CD4-positive, alpha-beta T cell (primary cell): ENCODE measurements at regions not wholly inside any gene's neighbourhood (a gene's known extent, or its start where the extent isn't known, plus 50 kb on each side); places are given as distances from the start of the nearest gene placed in this dataset.

Experiments
- ATAC-seq: fragments of 200-7000 bp; cut with Tn5 transposase; one replicate; pipeline ENCODE4 v1.10.0; 2022; ENCODE audit warnings: mild to moderate bottlenecking; ENCODE audit not compliant: poor library complexity
- CTCF ChIA-PET: fragments of 350-600 bp; sonication (Branson Sonifier 250); formaldehyde crosslinking; loops from one replicate; lab custom pipeline; 2021; ENCODE audit warnings: antibody characterized with exemption, inconsistent platforms; lab: Charles Lee
- POLR2A ChIA-PET: fragments of 350-600 bp; sonication (Branson Sonifier 250); formaldehyde crosslinking; loops from one replicate; lab custom pipeline; 2021; ENCODE audit warnings: antibody characterized with exemption, inconsistent platforms; lab: Charles Lee
- DNase-seq, 14 experiments: peaks; one replicate each; pipeline ENCODE4 v3.0.0-alpha.2; 2013 to 2020; ENCODE audit warnings: mixed read lengths in 2 of 14
- H3K27ac ChIP-seq, 2 donors: one replicate each; pipeline versions ENCODE4 v1.5.1 to v1.7.0; 2013; ENCODE audit warnings: low read length in 2 of 2, low read depth in 1 of 2, mild to moderate bottlenecking in 1 of 2
- H3K27me3 ChIP-seq, 2 experiments: 1 replicate in 1 of 2; 2 replicates in 1 of 2; pipeline versions ENCODE4 v1.6.1 to v1.7.0; 2013; ENCODE audit warnings: low read length in 2 of 2, control low read depth in 1 of 2, mild to moderate bottlenecking in 1 of 2, moderate library complexity in 1 of 2; ENCODE audit not compliant: insufficient read depth in 2 of 2, control insufficient read depth in 1 of 2
- H3K36me3 ChIP-seq: one replicate; pipeline ENCODE4 v1.6.1; 2013; ENCODE audit warnings: low read length, control low read depth; ENCODE audit not compliant: insufficient read depth
- H3K4me1 ChIP-seq: one replicate; pipeline ENCODE4 v1.6.1; 2013; ENCODE audit warnings: low read length, control low read depth; ENCODE audit not compliant: insufficient read depth
- H3K4me3 ChIP-seq: one replicate; pipeline ENCODE4 v1.5.1; 2013; ENCODE audit warnings: mild to moderate bottlenecking, low read length, moderate library complexity
- H3K9me3 ChIP-seq, 2 experiments: 1 replicate in 1 of 2; 2 replicates in 1 of 2; pipeline versions ENCODE4 v1.6.1 to v1.7.0; 2013; ENCODE audit warnings: low read length in 2 of 2, mild to moderate bottlenecking in 2 of 2, control low read depth in 1 of 2, moderate library complexity in 1 of 2; ENCODE audit not compliant: control insufficient read depth in 1 of 2, insufficient read depth in 1 of 2
- H3K27ac Mint-ChIP-seq: one replicate; pipeline ENCODE4 v1.8.0; 2020; ENCODE audit warnings: mixed read lengths
- H3K27me3 Mint-ChIP-seq: one replicate; pipeline ENCODE4 v1.8.0; 2021; ENCODE audit warnings: mixed read lengths
- H3K36me3 Mint-ChIP-seq: one replicate; pipeline ENCODE4 v1.8.0; 2021; ENCODE audit warnings: low read depth, mixed read lengths
- H3K4me1 Mint-ChIP-seq: one replicate; pipeline ENCODE4 v1.8.0; 2021; ENCODE audit warnings: low read depth, mixed read lengths
- H3K4me3 Mint-ChIP-seq: one replicate; pipeline ENCODE4 v1.8.0; 2020; ENCODE audit warnings: mild to moderate bottlenecking, mixed read lengths
- H3K9me3 Mint-ChIP-seq: one replicate; pipeline ENCODE4 v1.8.0; 2020; ENCODE audit warnings: mixed read lengths
- CTCF ChIP-seq: fragments of 200-600 bp; IDR thresholded peaks from one replicate; pipeline ENCODE4 v1.8.0; 2022; ENCODE audit warnings: antibody characterized with exemption, mild to moderate bottlenecking
- intact Hi-C, 2 experiments: fragments of 100-400 bp; cut with DNase I in 1 of 2; cut with micrococcal nuclease in 1 of 2; formaldehyde crosslinking; loops; one replicate each; pipeline versions ENCODE4 v1.15.1 to v1.9.0; 2023 to 2025; cut with DNase I, micrococcal nuclease

- Histone ChIP-seq H3K4me1 (peaks cover 26% of the 10 kb centered on the region), H3K36me3 (no peaks in the 10 kb centered on the region), H3K27me3 (no peaks in the 10 kb centered on the region), H3K27ac (no peak overlapping the region), H3K9me3 (no peaks in the 10 kb centered on the region), H3K4me3 (no peak overlapping the region)
- Mint-ChIP-seq H3K9me3 (no peaks in the 10 kb centered on the region), H3K4me1 (peaks cover 19% of the 10 kb centered on the region), H3K27ac (no peak overlapping the region), H3K4me3 (peak overlapping the region; percentile 87), H3K36me3 (no peaks in the 10 kb centered on the region), H3K27me3 (no peaks in the 10 kb centered on the region)
- peak in 1 of 14 experiments; percentile 4 for DNase-seq
- POLR2A ChIA-PET: no interaction called here
- no peak for ATAC-seq
- TF ChIP-seq CTCF: no peak
- CTCF ChIA-PET: interaction anchor here (0.6 kb wide), 1 partner anchor 40 kb away, joined by 3 read pairs; no protein-coding TSS in a partner anchor
- intact Hi-C loops: loop anchor here in 1 of 2 experiments (5.0 kb wide), 1 partner anchor 39 kb away; no protein-coding TSS in a partner anchor
These were observed 156.6 kb upstream of the GRK3 start for GRCh38 chr22:25407859-25408229.

- TF ChIP-seq CTCF: no peak
- DNase-seq (peak in 1 of 14 experiments; percentile 7), ATAC-seq (no peak)
- Histone ChIP-seq H3K27ac (no peak overlapping the region), H3K4me1 (peaks cover 12% of the 10 kb centered on the region), H3K4me3 (no peak overlapping the region), H3K27me3 (no peaks in the 10 kb centered on the region), H3K9me3 (peaks cover 5 to 12% of the 10 kb centered on the region in 2 experiments), H3K36me3 (no peaks in the 10 kb centered on the region)
- ChIA-PET CTCF (interaction anchor here (1.6 kb wide), 1 partner anchor 38 kb away, joined by 4 read pairs; no protein-coding TSS in a partner anchor), POLR2A (no interaction called here)
- no peaks in the 10 kb centered on the region for H3K27me3 Mint-ChIP-seq
- no peaks in the 10 kb centered on the region for H3K9me3 Mint-ChIP-seq
- no peaks in the 10 kb centered on the region for H3K36me3 Mint-ChIP-seq
- H3K4me3 Mint-ChIP-seq: no peak overlapping the region
- intact Hi-C loops: loop anchor here in 1 of 2 experiments (5.0 kb wide), 1 partner anchor 38 kb away; no protein-coding TSS in a partner anchor
- peaks cover 6% of the 10 kb centered on the region for H3K4me1 Mint-ChIP-seq
- H3K27ac Mint-ChIP-seq: no peak overlapping the region
These were observed 155.2 kb upstream of the GRK3 start for GRCh38 chr22:25409240-25409639.

- CTCF ChIA-PET: interaction anchor here (1.6 kb wide), 1 partner anchor 37 kb away, joined by 4 read pairs; no protein-coding TSS in a partner anchor
- peaks cover 3% of the 10 kb centered on the region for H3K4me1 ChIP-seq
- H3K9me3 ChIP-seq: peaks cover 5 to 12% of the 10 kb centered on the region in 2 experiments
- DNase-seq (no peak), ATAC-seq (no peak)
- no peaks in the 10 kb centered on the region for H3K9me3 Mint-ChIP-seq
- intact Hi-C loops: no loop called here
- H3K36me3 Mint-ChIP-seq: no peaks in the 10 kb centered on the region
- H3K27ac ChIP-seq: no peak overlapping the region
- H3K36me3 ChIP-seq: no peaks in the 10 kb centered on the region
- H3K27ac Mint-ChIP-seq: no peak overlapping the region
- H3K27me3 Mint-ChIP-seq: peaks cover 6% of the 10 kb centered on the region
- peaks cover 0 to 3% of the 10 kb centered on the region in 2 experiments for H3K27me3 ChIP-seq
- H3K4me3 ChIP-seq: peak overlapping the region; percentile 14
- peaks cover 4% of the 10 kb centered on the region for H3K4me1 Mint-ChIP-seq
- no peak for TF ChIP-seq CTCF
- no peak overlapping the region for H3K4me3 Mint-ChIP-seq
- POLR2A ChIA-PET: no interaction called here
These were observed 153.6 kb upstream of the GRK3 start for GRCh38 chr22:25410849-25411248.
